ENCODE measurements at regions not wholly inside any gene's neighbourhood (a gene's known extent, or its start where the extent isn't known, plus 50 kb on each side); places are given as distances from the start of the nearest gene placed in this dataset.

GRCh38 chr5:175250426-175250825 is 193.6 kb downstream of the DRD1 start:
- ChIA-PET CTCF (ENCODE audit: unreplicated experiment) (no interaction called here), POLR2A (no interaction called here)
- Histone ChIP-seq H3K4me2 (ENCODE audit: low read length) (no peak overlapping the region), H3K9me2 (ENCODE audit: insufficient read depth, low read length) (no peaks in the 10 kb centered on the region), H4K20me1 (ENCODE audit: insufficient read depth, low read length) (no peaks in the 10 kb centered on the region), H3K4me1 (ENCODE audit: insufficient read depth, low read length, poor library complexity, severe bottlenecking) (no peaks in the 10 kb centered on the region), H3K79me2 (ENCODE audit: insufficient read depth, low read depth, low read length) (no peaks in the 10 kb centered on the region), H2AFZ (ENCODE audit: low read length) (no peak overlapping the region), H3K4me3 (ENCODE audit: low read depth, low read length, poor library complexity, severe bottlenecking) (no peak overlapping the region), H3K36me3 (ENCODE audit: insufficient read depth, low read length) (no peaks in the 10 kb centered on the region), H3K9me3 (ENCODE audit: low read length) (no peaks in the 10 kb centered on the region), H3K27ac (ENCODE audit: low read depth, low read length, poor library complexity, severe bottlenecking) (no peak overlapping the region)
- no TSS peak for BruUV-seq (replicated peaks)
- TF ChIP-seq EZH2phosphoT487 (IDR thresholded peaks at IDR 0.05; ENCODE audit: borderline replicate concordance, low read depth, low read length), result no peak
- no peak for TF ChIP-seq CTCF (conservative IDR thresholded peaks at IDR 0.05; ENCODE audit: low read length)
- intact Hi-C loops (cut with micrococcal nuclease; ENCODE audit: unreplicated experiment), result no loop called here
- DNase-seq (ENCODE audit: low spot score), result no peak

GRCh38 chr5:175248416-175248905 is 195.5 kb downstream of the DRD1 start:
- Histone ChIP-seq H2AFZ (ENCODE audit: low read length) (no peak overlapping the region), H3K27ac (ENCODE audit: low read depth, low read length, poor library complexity, severe bottlenecking) (no peak overlapping the region), H4K20me1 (ENCODE audit: insufficient read depth, low read length) (no peaks in the 10 kb centered on the region), H3K9me2 (ENCODE audit: insufficient read depth, low read length) (no peaks in the 10 kb centered on the region), H3K4me2 (ENCODE audit: low read length) (no peak overlapping the region), H3K36me3 (ENCODE audit: insufficient read depth, low read length) (no peaks in the 10 kb centered on the region), H3K4me3 (ENCODE audit: low read depth, low read length, poor library complexity, severe bottlenecking) (no peak overlapping the region), H3K4me1 (ENCODE audit: insufficient read depth, low read length, poor library complexity, severe bottlenecking) (no peaks in the 10 kb centered on the region), H3K9me3 (ENCODE audit: low read length) (no peaks in the 10 kb centered on the region), H3K79me2 (ENCODE audit: insufficient read depth, low read depth, low read length) (no peaks in the 10 kb centered on the region)
- intact Hi-C loops (cut with micrococcal nuclease; ENCODE audit: unreplicated experiment), result no loop called here
- ChIA-PET POLR2A (no interaction called here), CTCF (ENCODE audit: unreplicated experiment) (no interaction called here)
- BruUV-seq (replicated peaks), result no TSS peak
- TF ChIP-seq CTCF (conservative IDR thresholded peaks at IDR 0.05; ENCODE audit: low read length) (no peak), EZH2phosphoT487 (IDR thresholded peaks at IDR 0.05; ENCODE audit: borderline replicate concordance, low read depth, low read length) (no peak)
- no peak for DNase-seq (ENCODE audit: low spot score)

GRCh38 chr5:175246889-175247520 is 197.0 kb downstream of the DRD1 start:
- Histone ChIP-seq H2AFZ (ENCODE audit: low read length) (no peak overlapping the region), H4K20me1 (ENCODE audit: insufficient read depth, low read length) (no peaks in the 10 kb centered on the region), H3K4me1 (ENCODE audit: insufficient read depth, low read length, poor library complexity, severe bottlenecking) (no peaks in the 10 kb centered on the region), H3K36me3 (ENCODE audit: insufficient read depth, low read length) (no peaks in the 10 kb centered on the region), H3K4me2 (ENCODE audit: low read length) (no peak overlapping the region), H3K4me3 (ENCODE audit: low read depth, low read length, poor library complexity, severe bottlenecking) (no peak overlapping the region), H3K9me2 (ENCODE audit: insufficient read depth, low read length) (no peaks in the 10 kb centered on the region), H3K79me2 (ENCODE audit: insufficient read depth, low read depth, low read length) (no peaks in the 10 kb centered on the region), H3K27ac (ENCODE audit: low read depth, low read length, poor library complexity, severe bottlenecking) (no peak overlapping the region), H3K9me3 (ENCODE audit: low read length) (no peaks in the 10 kb centered on the region)
- POLR2A ChIA-PET, result interaction anchor here (0.9 kb wide), 2 partner anchors 9 to 189 kb away, joined by 3 to 5 read pairs; no protein-coding TSS in a partner anchor
- TF ChIP-seq CTCF (conservative IDR thresholded peaks at IDR 0.05; ENCODE audit: low read length) (no peak), EZH2phosphoT487 (IDR thresholded peaks at IDR 0.05; ENCODE audit: borderline replicate concordance, low read depth, low read length) (no peak)
- no peak for DNase-seq (ENCODE audit: low spot score)
- intact Hi-C loops (cut with micrococcal nuclease; ENCODE audit: unreplicated experiment), result no loop called here
- CTCF ChIA-PET (ENCODE audit: unreplicated experiment), result no interaction called here
- no TSS peak for BruUV-seq (replicated peaks)
